ENCODE measurements at regions not wholly inside any gene's neighbourhood (a gene's known extent, or its start where the extent isn't known, plus 50 kb on each side); places are given as distances from the start of the nearest gene placed in this dataset.

DNA sequence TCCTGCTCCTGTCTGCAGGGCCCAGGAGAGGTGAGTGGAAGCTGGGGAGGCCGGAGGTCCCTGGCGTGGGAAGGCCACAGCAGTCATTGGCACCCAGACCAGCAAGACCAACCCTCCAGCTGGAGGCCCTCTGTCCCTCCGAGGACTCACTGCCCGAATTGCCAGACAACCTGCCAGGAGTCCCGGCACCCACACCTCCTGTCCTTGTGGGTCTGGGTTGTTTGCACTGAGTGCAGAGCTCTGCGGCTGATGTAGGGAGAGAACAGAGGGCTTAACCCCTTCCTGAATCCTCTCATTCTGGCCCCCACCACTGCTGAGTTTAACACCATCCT, 204.9 kb downstream of the KIF26A start:
- 40% methylated on average over 1 of the region's 6 CpGs for WGBS (ENCODE audit: low lambda C conversion rate)
- TF ChIP-seq FOXJ3 (CRISPR knock-in tag; IDR thresholded peaks at IDR 0.05): no peak
- TF ChIP-seq, protein P1, sequence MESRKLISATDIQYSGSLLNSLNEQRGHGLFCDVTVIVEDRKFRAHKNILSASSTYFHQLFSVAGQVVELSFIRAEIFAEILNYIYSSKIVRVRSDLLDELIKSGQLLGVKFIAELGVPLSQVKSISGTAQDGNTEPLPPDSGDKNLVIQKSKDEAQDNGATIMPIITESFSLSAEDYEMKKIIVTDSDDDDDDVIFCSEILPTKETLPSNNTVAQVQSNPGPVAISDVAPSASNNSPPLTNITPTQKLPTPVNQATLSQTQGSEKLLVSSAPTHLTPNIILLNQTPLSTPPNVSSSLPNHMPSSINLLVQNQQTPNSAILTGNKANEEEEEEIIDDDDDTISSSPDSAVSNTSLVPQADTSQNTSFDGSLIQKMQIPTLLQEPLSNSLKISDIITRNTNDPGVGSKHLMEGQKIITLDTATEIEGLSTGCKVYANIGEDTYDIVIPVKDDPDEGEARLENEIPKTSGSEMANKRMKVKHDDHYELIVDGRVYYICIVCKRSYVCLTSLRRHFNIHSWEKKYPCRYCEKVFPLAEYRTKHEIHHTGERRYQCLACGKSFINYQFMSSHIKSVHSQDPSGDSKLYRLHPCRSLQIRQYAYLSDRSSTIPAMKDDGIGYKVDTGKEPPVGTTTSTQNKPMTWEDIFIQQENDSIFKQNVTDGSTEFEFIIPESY (IDR thresholded peaks at IDR 0.05; ENCODE audit: borderline replicate concordance, low read depth): no peak
- TF ChIP-seq SIN3A (IDR thresholded peaks at IDR 0.05; ENCODE audit: borderline replicate concordance, low read depth, low read length): no peak
- no peak for TF ChIP-seq NFIC (IDR thresholded peaks at IDR 0.05; ENCODE audit: borderline replicate concordance)
- TF ChIP-seq, protein P2, sequence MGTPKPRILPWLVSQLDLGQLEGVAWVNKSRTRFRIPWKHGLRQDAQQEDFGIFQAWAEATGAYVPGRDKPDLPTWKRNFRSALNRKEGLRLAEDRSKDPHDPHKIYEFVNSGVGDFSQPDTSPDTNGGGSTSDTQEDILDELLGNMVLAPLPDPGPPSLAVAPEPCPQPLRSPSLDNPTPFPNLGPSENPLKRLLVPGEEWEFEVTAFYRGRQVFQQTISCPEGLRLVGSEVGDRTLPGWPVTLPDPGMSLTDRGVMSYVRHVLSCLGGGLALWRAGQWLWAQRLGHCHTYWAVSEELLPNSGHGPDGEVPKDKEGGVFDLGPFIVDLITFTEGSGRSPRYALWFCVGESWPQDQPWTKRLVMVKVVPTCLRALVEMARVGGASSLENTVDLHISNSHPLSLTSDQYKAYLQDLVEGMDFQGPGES (IDR thresholded peaks at IDR 0.05; ENCODE audit: low read depth, low read length): no peak
- no peak for TF ChIP-seq POLR2AphosphoS5 (IDR thresholded peaks at IDR 0.05; ENCODE audit: low read depth, low read length)
- no peak for TF ChIP-seq TAF1 (IDR thresholded peaks at IDR 0.05; ENCODE audit: borderline replicate concordance, low read depth, low read length)
- no peak for TF ChIP-seq FOSL2 (IDR thresholded peaks at IDR 0.05; ENCODE audit: borderline replicate concordance, low read depth)
- no peak for TF ChIP-seq RFX5 (IDR thresholded peaks at IDR 0.05; ENCODE audit: low read length)
- no peak for TF ChIP-seq CHD2 (IDR thresholded peaks at IDR 0.05; ENCODE audit: low read length, partially characterized antibody)
- TF ChIP-seq, protein P3, sequence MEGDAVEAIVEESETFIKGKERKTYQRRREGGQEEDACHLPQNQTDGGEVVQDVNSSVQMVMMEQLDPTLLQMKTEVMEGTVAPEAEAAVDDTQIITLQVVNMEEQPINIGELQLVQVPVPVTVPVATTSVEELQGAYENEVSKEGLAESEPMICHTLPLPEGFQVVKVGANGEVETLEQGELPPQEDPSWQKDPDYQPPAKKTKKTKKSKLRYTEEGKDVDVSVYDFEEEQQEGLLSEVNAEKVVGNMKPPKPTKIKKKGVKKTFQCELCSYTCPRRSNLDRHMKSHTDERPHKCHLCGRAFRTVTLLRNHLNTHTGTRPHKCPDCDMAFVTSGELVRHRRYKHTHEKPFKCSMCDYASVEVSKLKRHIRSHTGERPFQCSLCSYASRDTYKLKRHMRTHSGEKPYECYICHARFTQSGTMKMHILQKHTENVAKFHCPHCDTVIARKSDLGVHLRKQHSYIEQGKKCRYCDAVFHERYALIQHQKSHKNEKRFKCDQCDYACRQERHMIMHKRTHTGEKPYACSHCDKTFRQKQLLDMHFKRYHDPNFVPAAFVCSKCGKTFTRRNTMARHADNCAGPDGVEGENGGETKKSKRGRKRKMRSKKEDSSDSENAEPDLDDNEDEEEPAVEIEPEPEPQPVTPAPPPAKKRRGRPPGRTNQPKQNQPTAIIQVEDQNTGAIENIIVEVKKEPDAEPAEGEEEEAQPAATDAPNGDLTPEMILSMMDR (IDR thresholded peaks at IDR 0.05): no peak
- no peak for TF ChIP-seq EZH2phosphoT487 (IDR thresholded peaks at IDR 0.05; ENCODE audit: borderline replicate concordance, low read depth)
- no peak for TF ChIP-seq ELF1 (IDR thresholded peaks at IDR 0.05)
- no peak for TF ChIP-seq NRF1 (IDR thresholded peaks at IDR 0.05; ENCODE audit: low read depth, low read length)
- TF ChIP-seq, protein P4, sequence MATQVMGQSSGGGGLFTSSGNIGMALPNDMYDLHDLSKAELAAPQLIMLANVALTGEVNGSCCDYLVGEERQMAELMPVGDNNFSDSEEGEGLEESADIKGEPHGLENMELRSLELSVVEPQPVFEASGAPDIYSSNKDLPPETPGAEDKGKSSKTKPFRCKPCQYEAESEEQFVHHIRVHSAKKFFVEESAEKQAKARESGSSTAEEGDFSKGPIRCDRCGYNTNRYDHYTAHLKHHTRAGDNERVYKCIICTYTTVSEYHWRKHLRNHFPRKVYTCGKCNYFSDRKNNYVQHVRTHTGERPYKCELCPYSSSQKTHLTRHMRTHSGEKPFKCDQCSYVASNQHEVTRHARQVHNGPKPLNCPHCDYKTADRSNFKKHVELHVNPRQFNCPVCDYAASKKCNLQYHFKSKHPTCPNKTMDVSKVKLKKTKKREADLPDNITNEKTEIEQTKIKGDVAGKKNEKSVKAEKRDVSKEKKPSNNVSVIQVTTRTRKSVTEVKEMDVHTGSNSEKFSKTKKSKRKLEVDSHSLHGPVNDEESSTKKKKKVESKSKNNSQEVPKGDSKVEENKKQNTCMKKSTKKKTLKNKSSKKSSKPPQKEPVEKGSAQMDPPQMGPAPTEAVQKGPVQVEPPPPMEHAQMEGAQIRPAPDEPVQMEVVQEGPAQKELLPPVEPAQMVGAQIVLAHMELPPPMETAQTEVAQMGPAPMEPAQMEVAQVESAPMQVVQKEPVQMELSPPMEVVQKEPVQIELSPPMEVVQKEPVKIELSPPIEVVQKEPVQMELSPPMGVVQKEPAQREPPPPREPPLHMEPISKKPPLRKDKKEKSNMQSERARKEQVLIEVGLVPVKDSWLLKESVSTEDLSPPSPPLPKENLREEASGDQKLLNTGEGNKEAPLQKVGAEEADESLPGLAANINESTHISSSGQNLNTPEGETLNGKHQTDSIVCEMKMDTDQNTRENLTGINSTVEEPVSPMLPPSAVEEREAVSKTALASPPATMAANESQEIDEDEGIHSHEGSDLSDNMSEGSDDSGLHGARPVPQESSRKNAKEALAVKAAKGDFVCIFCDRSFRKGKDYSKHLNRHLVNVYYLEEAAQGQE (IDR thresholded peaks at IDR 0.05; ENCODE audit: low read depth, low read length): no peak
- no peak for DNase-seq
- Histone ChIP-seq H2AFZ (ENCODE audit: low read depth) (no peak overlapping the region), H3K9me3 (peaks cover 2% of the 10 kb centered on the region; the same call in 1 of the 2 replicates), H3K36me3 (replicated peaks in 1 of 2; ENCODE audit: control insufficient read depth in 1 of 2, insufficient read depth in 2 of 2, low read length in 1 of 2) (no peaks in the 10 kb centered on the region), H4K20me1 (ENCODE audit: insufficient read depth) (no peaks in the 10 kb centered on the region), H3F3A (replicated peaks; ENCODE audit: insufficient read depth) (no peaks in the 10 kb centered on the region), H3K4me1 (ENCODE audit: control insufficient read depth in 1 of 2, insufficient read depth in 2 of 2, low read depth in 1 of 2, low read length in 1 of 2) (peaks cover 0 to 8% of the 10 kb centered on the region in 2 experiments; a peak in 1 of 4 replicates), H3K4me3 (ENCODE audit: low read depth in 2 of 2, low read length in 1 of 2) (no peak overlapping the region), H3K27me3 (ENCODE audit: insufficient read depth) (no peaks in the 10 kb centered on the region), H3K79me2 (ENCODE audit: insufficient read depth) (no peaks in the 10 kb centered on the region), H3K9me2 (no peaks in the 10 kb centered on the region), H3K4me2 (no peak overlapping the region), H3K27ac (ENCODE audit: low read depth in 2 of 2, low read length in 1 of 2) (no peak overlapping the region), H3K9ac (no peak overlapping the region)
- ChIA-PET CTCF (interaction anchor here (0.8 to 1.5 kb wide), 3 partner anchors 27 to 205 kb away, joined by 3 read pairs; no protein-coding TSS in a partner anchor), POLR2A (no interaction called here)

All from SK-N-SH (cell line).